Limb (tissue), 2 donors: ENCODE measurements at regions not wholly inside any gene's neighbourhood (a gene's known extent, or its start where the extent isn't known, plus 50 kb on each side); places are given as distances from the start of the nearest gene placed in this dataset.
"Not testable (repeated sequence)": the region's sequence is repeated elsewhere in the genome, so short reads cannot be mapped to it uniquely, and the experiment has no call there.

Experiments
- DNase-seq, 2 donors: peaks; one replicate each; pipeline ENCODE4 v3.0.0-alpha.2; 2016; ENCODE audit errors: extremely low spot score in 2 of 2

- DNase-seq: no peak
These were observed 494.7 kb upstream of the PFKP start for GRCh38 chr10:2572611-2573010.

- no peak for DNase-seq
These were observed 510.5 kb upstream of the PFKP start for GRCh38 chr10:2556883-2557282.

DNA sequence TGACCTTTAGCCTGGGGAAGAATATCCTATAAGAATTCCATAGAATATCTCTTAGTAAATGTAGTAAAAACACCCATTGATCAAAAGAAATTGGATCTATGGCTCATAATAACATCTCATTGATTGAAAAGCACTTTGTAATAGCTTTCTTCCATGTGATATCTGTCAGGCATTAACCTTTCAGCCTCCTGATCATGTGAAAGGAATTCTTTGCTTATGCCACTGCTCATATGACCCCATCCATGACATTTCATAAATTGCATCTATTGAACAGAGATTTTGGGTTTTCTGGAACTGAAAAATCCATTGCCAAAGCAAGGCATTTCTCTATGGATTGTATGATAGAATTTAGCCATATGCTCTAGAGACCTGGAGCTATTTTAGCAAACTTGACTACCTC is 519.3 kb upstream of the PFKP start:
- no peak for DNase-seq

DNA sequence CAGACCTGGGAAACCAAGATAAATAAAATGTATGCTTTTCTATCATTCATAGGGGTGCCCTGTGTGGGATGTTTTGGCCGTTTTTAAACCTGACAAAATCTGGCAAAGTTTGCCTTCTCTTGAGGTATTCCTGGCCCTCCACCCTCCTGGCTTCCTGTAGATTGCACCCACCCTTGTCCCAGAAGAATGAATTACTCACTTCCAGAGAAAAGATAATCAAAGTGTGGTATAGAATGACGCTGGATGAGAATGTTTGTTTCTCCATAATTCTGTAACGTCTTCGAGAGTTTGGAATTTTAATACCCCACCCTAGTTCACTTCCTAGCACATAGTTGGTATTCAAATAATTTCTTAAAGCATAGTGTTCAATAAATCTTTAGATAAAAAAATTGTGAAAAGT is 519.7 kb upstream of the PFKP start:
- no peak for DNase-seq

- not testable (repeated sequence) for DNase-seq
These were observed 520.5 kb upstream of the PFKP start for GRCh38 chr10:2546894-2547293.

- DNase-seq: no peak
These were observed 523.4 kb upstream of the PFKP start for GRCh38 chr10:2543974-2544373.

DNA sequence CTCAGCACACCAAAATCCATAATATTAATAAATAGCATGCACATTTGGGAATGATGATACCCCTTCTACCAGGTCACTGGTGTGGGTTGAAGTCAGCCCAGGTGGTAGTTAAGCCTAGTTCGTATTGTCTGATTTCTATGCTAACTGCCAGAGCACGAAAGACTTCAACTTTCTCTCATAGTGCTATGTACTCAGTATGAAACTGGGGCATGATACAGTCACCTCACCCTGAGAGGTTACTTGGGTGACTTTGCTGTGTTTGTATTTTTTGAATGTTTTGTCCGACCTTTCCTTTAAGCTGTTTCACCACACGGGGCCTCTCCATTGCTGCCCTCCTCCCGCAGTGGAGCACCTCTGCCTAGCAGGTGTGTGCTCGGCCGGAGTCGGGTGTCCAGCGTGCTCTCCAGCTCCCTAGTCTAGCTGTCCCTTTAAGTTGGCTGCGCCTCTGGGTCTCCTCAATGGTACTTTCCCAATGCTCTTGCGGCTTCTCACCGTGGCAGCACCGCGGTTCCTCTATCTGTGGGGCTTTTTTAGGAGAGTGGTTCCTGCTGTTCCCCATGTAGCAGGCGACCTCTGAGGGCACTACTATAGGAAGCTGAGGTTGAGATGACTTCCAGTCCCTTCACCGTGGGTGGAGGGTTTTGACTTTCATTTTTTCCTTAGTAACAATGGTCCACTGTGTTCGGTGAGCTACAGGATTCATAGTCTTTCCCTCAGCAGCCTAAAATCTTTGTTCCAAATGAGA is 524.0 kb upstream of the PFKP start:
- no peak for DNase-seq

DNA sequence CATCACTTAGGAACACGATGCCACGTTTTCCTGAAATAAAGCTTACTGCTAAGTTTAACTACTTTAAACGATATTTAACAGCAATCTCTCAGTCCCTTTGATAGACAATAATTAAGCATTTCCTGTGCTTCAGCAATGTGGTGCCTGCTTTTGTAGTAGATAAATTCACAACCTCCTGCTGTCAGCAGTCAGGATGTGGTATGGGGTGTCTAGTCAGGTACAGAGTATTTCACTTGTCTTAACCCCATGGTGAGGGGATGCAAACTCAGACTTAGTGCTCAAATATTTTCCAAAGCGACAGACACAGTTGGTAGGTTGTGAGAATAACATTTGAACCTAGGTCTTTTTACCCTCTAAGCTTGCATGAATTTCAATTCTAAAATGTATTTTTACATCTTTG is 526.2 kb upstream of the PFKP start:
- no peak for DNase-seq

DNA sequence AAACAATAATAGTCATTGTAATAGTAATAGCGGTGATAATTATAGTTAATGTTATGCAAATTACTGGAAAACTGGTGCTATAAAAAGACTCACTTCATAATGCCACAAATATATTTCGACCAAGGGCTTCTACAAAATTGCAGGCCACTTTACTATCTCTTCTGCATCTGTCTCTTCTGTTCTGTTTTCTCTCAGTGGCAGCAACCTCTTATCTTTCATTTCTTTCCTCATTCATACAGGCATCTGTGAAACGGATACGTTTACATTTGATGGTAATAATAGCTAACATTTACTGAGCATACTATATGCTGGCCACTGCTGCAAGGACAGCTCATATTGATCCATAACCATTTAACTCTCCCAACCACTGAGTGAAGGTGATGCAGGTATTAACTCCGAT is 537.4 kb upstream of the PFKP start:
- DNase-seq: no peak

DNA sequence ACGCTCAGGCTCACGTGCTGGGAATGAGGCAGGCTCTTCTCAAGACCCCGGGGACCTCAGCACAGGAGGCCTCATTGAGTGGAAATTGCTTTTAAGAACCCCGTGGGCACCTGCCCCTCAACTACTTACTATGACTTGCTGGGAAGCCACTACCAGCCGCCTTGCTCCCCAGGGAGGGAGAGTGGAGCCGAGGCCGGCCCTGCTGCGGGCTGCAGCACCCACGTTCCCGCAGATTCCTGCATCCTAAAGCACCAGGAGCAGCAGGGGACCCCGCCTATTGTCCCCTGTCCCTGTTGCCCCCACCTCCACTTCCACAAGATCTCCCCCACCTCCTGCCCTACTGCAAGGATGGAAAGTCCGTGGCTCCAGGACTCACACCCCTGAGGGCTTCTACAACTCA is 541.6 kb upstream of the PFKP start:
- DNase-seq: no peak

- no peak for DNase-seq
These were observed 548.2 kb upstream of the PFKP start for GRCh38 chr10:2519139-2519538.

- DNase-seq: peak in 1 of 2 donors; percentile 18
These were observed 558.2 kb upstream of the PFKP start for GRCh38 chr10:2509081-2509531.

DNA sequence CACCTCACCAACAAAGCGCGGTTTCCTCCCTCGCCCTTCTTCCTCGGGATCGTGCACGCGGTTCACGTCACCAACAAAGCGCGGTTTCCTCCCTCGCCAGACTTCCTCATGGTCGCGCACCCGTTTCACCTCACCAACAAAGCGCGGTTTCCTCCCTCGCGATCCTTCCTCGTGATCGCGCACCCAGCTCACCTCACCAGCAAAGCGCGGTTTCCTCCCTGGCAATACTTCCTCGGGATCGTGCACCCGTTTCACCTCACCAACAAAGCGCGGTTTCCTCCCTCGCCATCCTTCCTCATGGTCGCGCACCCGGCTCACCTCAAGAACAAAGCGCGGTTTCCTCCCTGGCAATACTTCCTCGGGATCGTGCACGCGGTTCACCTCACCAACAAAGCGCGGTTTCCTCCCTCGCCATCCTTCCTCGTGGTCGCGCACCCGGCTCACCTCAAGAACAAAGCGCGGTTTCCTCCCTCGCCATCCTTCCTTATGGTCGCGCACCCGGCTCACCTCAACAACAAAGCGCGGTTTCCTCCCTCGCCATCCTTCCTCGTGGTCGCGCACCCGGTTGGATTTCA is 565.9 kb upstream of the PFKP start:
- not testable (repeated sequence) for DNase-seq

GRCh38 chr10:2494399-2494798 is 572.9 kb upstream of the PFKP start:
- no peak for DNase-seq

- DNase-seq: no peak
These were observed 578.8 kb upstream of the PFKP start for GRCh38 chr10:2488446-2489005.

DNA sequence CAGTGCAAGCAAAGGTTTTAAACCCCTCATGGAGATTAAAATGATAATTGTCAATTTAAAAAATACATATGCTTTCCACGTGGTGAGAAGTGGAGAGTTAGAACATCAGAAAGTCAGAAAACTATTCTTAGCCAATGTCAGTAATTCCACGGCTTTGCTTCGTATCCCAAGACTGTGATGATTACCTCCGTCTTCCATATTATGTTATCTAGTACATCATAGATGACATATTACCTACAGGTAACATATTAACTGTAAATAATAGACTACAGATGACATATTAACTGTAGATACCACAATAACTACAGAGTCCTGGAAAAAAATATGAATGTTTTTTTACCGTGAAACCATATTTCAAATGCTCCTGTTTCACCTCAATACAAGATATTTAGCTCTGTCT is 579.4 kb upstream of the PFKP start:
- no peak for DNase-seq

DNA sequence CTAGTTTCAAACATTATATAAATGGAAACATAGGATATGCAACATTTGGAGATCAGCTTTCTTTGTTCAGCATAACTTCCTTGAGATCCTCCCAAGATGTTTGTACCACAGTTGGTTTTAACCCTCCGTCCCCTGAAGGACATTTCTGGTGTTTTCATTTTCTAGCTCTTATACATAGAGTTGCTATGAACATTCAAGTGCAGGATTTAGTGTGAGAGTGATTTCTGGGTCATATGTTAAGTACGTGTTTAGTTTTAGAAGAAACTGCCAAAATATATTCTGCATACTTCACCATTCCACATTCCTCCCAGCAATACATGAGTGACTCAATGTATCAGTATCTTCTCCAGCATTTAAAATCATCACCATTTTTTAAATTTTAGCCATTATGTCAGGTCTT is 588.7 kb upstream of the PFKP start:
- no peak for DNase-seq

- DNase-seq: no peak
These were observed 590.4 kb upstream of the PFKP start for GRCh38 chr10:2476812-2477553.

GRCh38 chr10:2476218-2476811 is 591.0 kb upstream of the PFKP start:
- DNase-seq: peak; percentile 32 to 36

DNA sequence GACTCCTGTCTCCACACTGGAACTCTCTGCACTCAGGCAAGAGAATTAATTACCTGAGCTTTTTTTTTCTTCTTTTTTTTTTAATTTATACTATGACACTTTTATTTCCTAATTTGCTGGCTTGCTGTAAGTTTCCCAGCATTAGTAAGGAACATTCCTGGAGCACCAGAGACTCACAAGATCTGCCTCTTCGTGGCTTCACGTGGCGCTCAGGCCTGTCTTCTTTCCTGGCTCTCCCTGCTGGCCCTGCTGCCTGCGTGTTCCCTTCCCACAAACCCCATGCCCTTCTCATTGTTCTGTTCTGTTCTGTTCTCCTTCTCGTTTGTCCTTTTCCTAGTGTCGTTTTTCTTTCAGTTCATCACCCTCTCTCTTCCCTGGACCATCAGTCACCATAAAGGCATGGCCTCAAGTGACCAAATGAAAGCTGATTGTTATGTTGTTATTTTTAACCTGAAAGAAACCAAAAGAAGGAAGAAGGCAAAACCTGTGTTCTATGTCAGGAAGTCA is 591.6 kb upstream of the PFKP start:
- DNase-seq: no peak

DNA sequence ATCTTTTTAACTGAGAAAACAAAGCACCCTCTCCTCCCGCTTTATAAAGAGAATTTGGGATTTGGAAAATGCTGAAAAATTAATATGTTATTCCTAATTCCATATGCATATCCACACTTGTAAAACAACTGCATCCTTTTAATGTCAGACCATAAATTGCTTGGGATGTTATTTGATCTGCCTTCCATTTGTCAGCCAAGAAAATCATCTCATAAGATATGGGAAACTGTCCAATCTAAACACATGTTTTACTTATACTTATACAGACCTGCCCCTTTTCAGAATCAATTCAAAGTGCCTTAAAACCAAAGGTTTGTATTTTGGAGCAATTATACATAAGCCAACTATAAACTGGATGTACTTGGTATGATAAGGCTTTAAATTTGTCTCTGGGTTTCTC is 595.5 kb upstream of the PFKP start:
- DNase-seq: peak in 1 of 2 donors; percentile 8

GRCh38 chr10:2469802-2470201 is 597.5 kb upstream of the PFKP start:
- DNase-seq: no peak
